OCI-LY3 (cell line): ENCODE measurements at regions not wholly inside any gene's neighbourhood (a gene's known extent, or its start where the extent isn't known, plus 50 kb on each side); places are given as distances from the start of the nearest gene placed in this dataset.

Experiments used
- EZH2phosphoT487 ChIP-seq: fragments of 200-600 bp; shearing (Covaris generic); IDR thresholded peaks from 2 replicates; pipeline ENCODE4 v1.6.1; 2018; ENCODE audit warnings: antibody characterized with exemption, mixed run types, low read depth
- TF ChIP-seq, protein P1 (sequence below): fragments of 200-600, 300-600 bp; sonication (generic); IDR thresholded peaks from 2 replicates; pipeline ENCODE4 v1.5.1; 2014; ENCODE audit warnings: antibody characterized with exemption, low read length, low read depth

DNA sequence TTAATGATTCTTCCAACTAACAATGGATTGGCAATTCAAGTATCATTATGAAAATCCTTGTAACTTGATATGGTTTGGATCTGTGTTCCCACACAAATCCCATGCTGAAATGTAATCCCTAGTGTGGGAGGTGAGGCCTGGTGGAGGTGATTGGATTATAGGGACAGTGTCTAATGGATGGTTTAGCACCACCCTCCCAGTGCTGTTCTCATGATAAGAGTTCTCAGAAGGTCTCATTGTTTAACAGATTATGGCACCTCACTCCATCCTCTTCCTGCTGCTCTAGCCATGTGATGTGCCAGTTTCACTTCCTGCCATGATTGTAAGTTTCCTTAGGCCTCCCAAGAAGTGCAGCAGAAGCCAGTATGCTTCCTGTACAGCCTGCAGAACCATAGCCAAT lies 1116.2 kb upstream of the EDIL3 start:
- TF ChIP-seq, protein P1, sequence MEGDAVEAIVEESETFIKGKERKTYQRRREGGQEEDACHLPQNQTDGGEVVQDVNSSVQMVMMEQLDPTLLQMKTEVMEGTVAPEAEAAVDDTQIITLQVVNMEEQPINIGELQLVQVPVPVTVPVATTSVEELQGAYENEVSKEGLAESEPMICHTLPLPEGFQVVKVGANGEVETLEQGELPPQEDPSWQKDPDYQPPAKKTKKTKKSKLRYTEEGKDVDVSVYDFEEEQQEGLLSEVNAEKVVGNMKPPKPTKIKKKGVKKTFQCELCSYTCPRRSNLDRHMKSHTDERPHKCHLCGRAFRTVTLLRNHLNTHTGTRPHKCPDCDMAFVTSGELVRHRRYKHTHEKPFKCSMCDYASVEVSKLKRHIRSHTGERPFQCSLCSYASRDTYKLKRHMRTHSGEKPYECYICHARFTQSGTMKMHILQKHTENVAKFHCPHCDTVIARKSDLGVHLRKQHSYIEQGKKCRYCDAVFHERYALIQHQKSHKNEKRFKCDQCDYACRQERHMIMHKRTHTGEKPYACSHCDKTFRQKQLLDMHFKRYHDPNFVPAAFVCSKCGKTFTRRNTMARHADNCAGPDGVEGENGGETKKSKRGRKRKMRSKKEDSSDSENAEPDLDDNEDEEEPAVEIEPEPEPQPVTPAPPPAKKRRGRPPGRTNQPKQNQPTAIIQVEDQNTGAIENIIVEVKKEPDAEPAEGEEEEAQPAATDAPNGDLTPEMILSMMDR = no peak
- no peak for TF ChIP-seq EZH2phosphoT487
